ENCODE measurements at regions not wholly inside any gene's neighbourhood (a gene's known extent, or its start where the extent isn't known, plus 50 kb on each side); places are given as distances from the start of the nearest gene placed in this dataset.

DNA sequence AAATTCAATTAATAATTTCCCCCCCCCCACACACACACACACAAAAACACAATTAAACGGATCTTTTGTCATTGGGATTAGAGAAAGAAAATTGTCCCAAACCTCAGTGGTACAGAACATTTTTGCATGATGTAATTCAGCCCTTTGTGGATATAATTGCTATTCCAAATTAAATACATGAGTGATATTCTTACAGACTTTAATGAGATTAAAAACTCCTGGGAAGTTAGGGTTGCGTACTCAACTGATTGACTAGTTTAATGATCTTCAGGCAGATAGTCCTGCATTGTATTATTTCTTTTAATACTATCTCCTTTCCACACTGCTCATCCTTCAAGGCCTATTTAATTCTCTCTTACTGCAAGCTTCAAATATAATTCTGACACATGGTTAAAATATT is 711.8 kb upstream of the LRFN5 start:
- H3K4me1 ChIP-seq = no peaks in the 10 kb centered on the region
- H3K36me3 ChIP-seq = no peaks in the 10 kb centered on the region
- no peak for DNase-seq
- H3K4me3 ChIP-seq (ENCODE audit: low read depth, low read length) = no peak overlapping the region
- no peaks in the 10 kb centered on the region for H3K9me3 ChIP-seq
- no peaks in the 10 kb centered on the region for H3K27me3 ChIP-seq
- TF ChIP-seq, protein P1, sequence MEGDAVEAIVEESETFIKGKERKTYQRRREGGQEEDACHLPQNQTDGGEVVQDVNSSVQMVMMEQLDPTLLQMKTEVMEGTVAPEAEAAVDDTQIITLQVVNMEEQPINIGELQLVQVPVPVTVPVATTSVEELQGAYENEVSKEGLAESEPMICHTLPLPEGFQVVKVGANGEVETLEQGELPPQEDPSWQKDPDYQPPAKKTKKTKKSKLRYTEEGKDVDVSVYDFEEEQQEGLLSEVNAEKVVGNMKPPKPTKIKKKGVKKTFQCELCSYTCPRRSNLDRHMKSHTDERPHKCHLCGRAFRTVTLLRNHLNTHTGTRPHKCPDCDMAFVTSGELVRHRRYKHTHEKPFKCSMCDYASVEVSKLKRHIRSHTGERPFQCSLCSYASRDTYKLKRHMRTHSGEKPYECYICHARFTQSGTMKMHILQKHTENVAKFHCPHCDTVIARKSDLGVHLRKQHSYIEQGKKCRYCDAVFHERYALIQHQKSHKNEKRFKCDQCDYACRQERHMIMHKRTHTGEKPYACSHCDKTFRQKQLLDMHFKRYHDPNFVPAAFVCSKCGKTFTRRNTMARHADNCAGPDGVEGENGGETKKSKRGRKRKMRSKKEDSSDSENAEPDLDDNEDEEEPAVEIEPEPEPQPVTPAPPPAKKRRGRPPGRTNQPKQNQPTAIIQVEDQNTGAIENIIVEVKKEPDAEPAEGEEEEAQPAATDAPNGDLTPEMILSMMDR (IDR thresholded peaks at IDR 0.05; ENCODE audit: low read depth, low read length) = no peak

DNA sequence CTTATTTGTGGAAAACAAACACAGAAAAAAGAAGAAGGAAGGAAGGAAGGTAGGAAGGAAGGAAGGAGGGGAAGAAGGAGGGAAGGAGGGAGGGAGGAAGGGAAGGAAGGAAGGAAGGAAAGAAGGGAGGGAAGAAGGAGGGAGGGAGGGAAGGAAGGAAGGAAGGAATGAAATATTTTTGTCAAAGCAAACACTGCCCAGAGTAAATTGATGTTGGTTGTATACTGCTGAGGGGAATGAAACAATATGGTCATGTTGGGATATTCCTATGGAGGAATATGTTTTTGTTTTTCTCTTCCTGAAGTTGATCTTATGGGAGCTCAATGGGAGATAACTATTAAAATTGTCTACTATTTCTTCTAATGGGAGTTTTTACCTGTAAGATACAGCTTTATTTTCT is 717.5 kb upstream of the LRFN5 start:
- Histone ChIP-seq H3K27me3 (no peaks in the 10 kb centered on the region), H3K4me1 (no peaks in the 10 kb centered on the region), H3K9me3 (no peaks in the 10 kb centered on the region), H3K36me3 (no peaks in the 10 kb centered on the region), H3K4me3 (ENCODE audit: low read depth, low read length) (no peak overlapping the region)
- TF ChIP-seq, protein P1 (IDR thresholded peaks at IDR 0.05; ENCODE audit: low read depth, low read length) = no peak
- DNase-seq = no peak

DNA sequence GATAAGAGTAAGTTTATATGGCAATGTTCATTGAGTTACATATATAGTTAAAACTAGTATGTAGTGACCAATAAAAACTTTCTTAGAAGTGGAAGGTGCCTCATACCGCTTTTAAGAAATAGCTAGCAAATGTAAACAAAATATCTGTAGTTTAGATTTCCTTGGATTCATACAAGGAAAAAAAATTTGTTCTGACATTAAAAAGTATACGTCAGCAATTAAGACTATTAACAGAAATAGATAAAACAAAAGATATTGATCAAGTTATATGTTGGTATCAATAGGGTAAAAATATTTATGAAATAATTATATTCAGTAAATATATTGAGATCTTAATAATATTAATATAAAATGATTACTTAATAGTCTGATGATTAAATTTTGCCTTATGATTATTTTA is 718.8 kb upstream of the LRFN5 start:
- Histone ChIP-seq H3K9me3 (no peaks in the 10 kb centered on the region), H3K4me1 (no peaks in the 10 kb centered on the region), H3K36me3 (no peaks in the 10 kb centered on the region), H3K4me3 (ENCODE audit: low read depth, low read length) (no peak overlapping the region), H3K27me3 (no peaks in the 10 kb centered on the region)
- TF ChIP-seq, protein P1 (IDR thresholded peaks at IDR 0.05; ENCODE audit: low read depth, low read length) = no peak
- DNase-seq = no peak

DNA sequence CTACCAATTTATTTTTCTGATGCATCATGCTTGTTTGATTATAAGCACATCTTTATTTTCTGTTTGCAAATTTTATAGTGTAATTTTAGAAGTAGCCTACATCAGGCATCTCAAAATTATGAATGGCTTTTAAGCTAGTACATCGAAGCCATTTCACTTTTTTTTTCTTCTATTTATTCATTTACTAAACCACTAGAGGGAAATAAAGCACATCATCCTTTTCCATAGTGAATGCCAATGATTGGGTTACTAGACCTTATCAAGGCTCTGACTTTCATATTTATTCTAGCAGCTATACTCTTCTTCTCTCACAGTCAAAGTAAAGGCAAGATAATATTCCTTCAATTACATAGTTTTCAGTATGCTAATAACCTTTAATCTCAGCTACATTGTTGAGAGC is 736.4 kb upstream of the LRFN5 start:
- Histone ChIP-seq H3K36me3 (no peaks in the 10 kb centered on the region), H3K4me1 (no peaks in the 10 kb centered on the region), H3K9me3 (no peaks in the 10 kb centered on the region), H3K4me3 (ENCODE audit: low read depth, low read length) (no peak overlapping the region), H3K27me3 (no peaks in the 10 kb centered on the region)
- TF ChIP-seq, protein P1 (IDR thresholded peaks at IDR 0.05; ENCODE audit: low read depth, low read length) = no peak
- no peak for DNase-seq

DNA sequence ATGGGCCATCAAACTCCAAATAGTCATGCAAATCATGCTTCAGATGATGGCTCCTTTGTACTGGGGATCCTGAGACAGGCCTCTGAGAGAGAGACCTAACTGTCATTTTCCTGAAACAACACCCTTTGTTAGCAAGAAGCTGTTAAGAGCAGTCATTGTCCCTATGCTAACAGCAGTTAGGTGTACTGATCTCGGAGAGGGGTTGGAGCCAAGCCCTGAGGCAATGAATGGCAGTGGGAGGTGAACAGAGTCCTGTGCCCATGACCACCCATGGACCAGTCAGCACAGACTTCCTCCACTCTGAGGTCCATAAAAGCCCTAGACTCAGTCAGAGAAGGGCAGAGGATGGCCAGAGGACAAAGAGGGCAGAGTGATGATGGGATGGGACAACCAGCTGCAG is 747.6 kb upstream of the LRFN5 start:
- Histone ChIP-seq H3K36me3 (no peaks in the 10 kb centered on the region), H3K4me3 (ENCODE audit: low read depth, low read length) (no peak overlapping the region), H3K27me3 (no peaks in the 10 kb centered on the region), H3K9me3 (no peaks in the 10 kb centered on the region), H3K4me1 (no peaks in the 10 kb centered on the region)
- no peak for DNase-seq
- TF ChIP-seq, protein P1 (IDR thresholded peaks at IDR 0.05; ENCODE audit: low read depth, low read length) = no peak

DNA sequence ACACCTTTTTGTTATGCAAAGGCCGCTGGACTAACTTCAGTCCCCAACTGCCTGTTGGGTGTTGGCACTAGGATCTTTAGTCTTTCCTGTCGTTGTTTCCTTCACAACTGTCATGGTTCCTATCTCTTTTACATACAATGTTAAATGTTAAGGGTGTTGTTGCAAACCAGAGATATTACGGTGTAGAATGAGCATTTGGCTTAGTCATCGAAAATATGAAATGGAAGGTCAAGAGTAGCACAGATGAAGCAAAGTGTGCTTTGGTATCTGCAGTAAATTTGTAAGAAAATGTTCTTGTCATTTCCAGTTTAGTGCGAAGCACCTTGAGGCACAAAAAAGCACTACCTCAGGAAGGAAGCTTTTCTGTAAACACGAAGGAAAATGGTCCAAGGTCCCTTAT is 751.3 kb upstream of the LRFN5 start:
- TF ChIP-seq, protein P1 (IDR thresholded peaks at IDR 0.05; ENCODE audit: low read depth, low read length) = no peak
- H3K9me3 ChIP-seq = no peaks in the 10 kb centered on the region
- H3K27me3 ChIP-seq = no peaks in the 10 kb centered on the region
- no peak for DNase-seq
- no peaks in the 10 kb centered on the region for H3K36me3 ChIP-seq
- no peak overlapping the region for H3K4me3 ChIP-seq (ENCODE audit: low read depth, low read length)
- no peaks in the 10 kb centered on the region for H3K4me1 ChIP-seq

Data from BE2C (cell line).